HepG2 (cell line): ENCODE measurements at regions not wholly inside any gene's neighbourhood (a gene's known extent, or its start where the extent isn't known, plus 50 kb on each side); places are given as distances from the start of the nearest gene placed in this dataset.
A peak's percentile ranks its signal among the peaks of the same experiment; 100 is the strongest.

Source experiments
- AKAP8 ChIP-seq: sonication (generic); formaldehyde crosslinking; IDR thresholded peaks from 2 replicates; pipeline ENCODE4 v1.5.1; 2020; ENCODE audit warnings: mild to moderate bottlenecking, missing genetic modification reagents
- KLF16 ChIP-seq, 2 experiments: sonication (generic) in 1 of 2; formaldehyde crosslinking in 1 of 2; IDR thresholded peaks; 2 replicates each; pipeline versions ENCODE4 v1.6.1 to v1.8.0; 2016 to 2023; ENCODE audit warnings: missing genetic modification reagents in 2 of 2, missing compliant biosample characterization in 1 of 2
- KLF6 ChIP-seq: IDR thresholded peaks from 2 replicates; pipeline ENCODE4 v1.8.0; 2016; ENCODE audit warnings: missing biosample characterization, missing genetic modification reagents
- MAFK ChIP-seq, 2 experiments: IDR thresholded peaks in 1 of 2; conservative IDR thresholded peaks in 1 of 2; 2 replicates each; pipeline ENCODE4 v1.6.1; 2011; ENCODE audit warnings: improper control_type of control experiment in 2 of 2, low read length in 2 of 2
- PAX8 ChIP-seq: sonication (generic); formaldehyde crosslinking; IDR thresholded peaks from 2 replicates; pipeline ENCODE4 v1.8.0; 2022; ENCODE audit warnings: mild to moderate bottlenecking, missing genetic modification reagents, borderline replicate concordance
- PHF5A ChIP-seq: IDR thresholded peaks from one replicate; pipeline ENCODE4 v1.6.1; 2018; ENCODE audit warnings: low read depth, missing genetic modification reagents; ENCODE audit not compliant: unreplicated experiment
- SMAD1 ChIP-seq: sonication (generic); formaldehyde crosslinking; IDR thresholded peaks from 2 replicates; pipeline ENCODE4 v1.4.0; 2020; ENCODE audit warnings: missing genetic modification reagents, low read depth, mild to moderate bottlenecking, borderline replicate concordance
- SMAD3 ChIP-seq: sonication (generic); formaldehyde crosslinking; IDR thresholded peaks from 2 replicates; pipeline ENCODE4 v1.4.0; 2020; ENCODE audit warnings: missing genetic modification reagents
- SOX13 ChIP-seq, 3 experiments: fragments of 450-650 bp in 1 of 3; sonication (generic) in 1 of 3; formaldehyde crosslinking in 1 of 3; IDR thresholded peaks in 2 of 3; conservative IDR thresholded peaks in 1 of 3; 2 replicates each; pipeline versions ENCODE4 v1.5.0 to v1.6.1; 2016 to 2020; ENCODE audit warnings: antibody characterized with exemption in 1 of 3, mild to moderate bottlenecking in 1 of 3, missing compliant biosample characterization in 1 of 3, missing genetic modification reagents in 1 of 3, moderate library complexity in 1 of 3
- STAG1 ChIP-seq: sonication (generic); formaldehyde crosslinking; IDR thresholded peaks from 2 replicates; pipeline ENCODE4 v1.4.0; 2020; ENCODE audit warnings: missing genetic modification reagents
- XBP1 ChIP-seq: sonication (generic); formaldehyde crosslinking; IDR thresholded peaks from 2 replicates; pipeline ENCODE4 v1.5.0; 2020; ENCODE audit warnings: missing genetic modification reagents
- ZFP41 ChIP-seq: sonication (generic); formaldehyde crosslinking; IDR thresholded peaks from 2 replicates; pipeline ENCODE4 v1.4.0; 2020; ENCODE audit warnings: mild to moderate bottlenecking, missing genetic modification reagents, borderline replicate concordance
- ZNF10 ChIP-seq: sonication (generic); formaldehyde crosslinking; IDR thresholded peaks from 2 replicates; pipeline ENCODE4 v1.4.0; 2020; ENCODE audit warnings: mild to moderate bottlenecking, low read depth, missing genetic modification reagents, borderline replicate concordance
- ZNF232 ChIP-seq: sonication (generic); formaldehyde crosslinking; IDR thresholded peaks from 2 replicates; pipeline ENCODE4 v1.4.0; 2020; ENCODE audit warnings: missing genetic modification reagents, borderline replicate concordance
- ZNF772 ChIP-seq: sonication (generic); formaldehyde crosslinking; IDR thresholded peaks from 2 replicates; pipeline ENCODE4 v1.5.0; 2020; ENCODE audit warnings: mild to moderate bottlenecking, missing genetic modification reagents
- ZNF878 ChIP-seq: sonication (generic); formaldehyde crosslinking; IDR thresholded peaks from 2 replicates; pipeline ENCODE4 v1.8.1; 2023; ENCODE audit warnings: mild to moderate bottlenecking, missing genetic modification reagents, moderate library complexity
- TF ChIP-seq, protein P1 (sequence below): sonication (generic); formaldehyde crosslinking; IDR thresholded peaks from 2 replicates; pipeline ENCODE4 v1.4.0; 2020; ENCODE audit warnings: mild to moderate bottlenecking, missing genetic modification reagents, borderline replicate concordance
- TF ChIP-seq, protein P2 (sequence below): sonication (generic); formaldehyde crosslinking; IDR thresholded peaks from 2 replicates; pipeline ENCODE4 v1.4.0; 2020; ENCODE audit warnings: mild to moderate bottlenecking, missing genetic modification reagents
- TF ChIP-seq, protein P3 (sequence below): sonication (generic); formaldehyde crosslinking; IDR thresholded peaks from 2 replicates; pipeline ENCODE4 v1.8.1; 2023; ENCODE audit warnings: mild to moderate bottlenecking, missing genetic modification reagents
- TF ChIP-seq, protein P4 (sequence below): sonication (generic); formaldehyde crosslinking; conservative IDR thresholded peaks from 2 replicates; pipeline ENCODE4 v1.4.0; 2020; ENCODE audit warnings: missing genetic modification reagents

DNA sequence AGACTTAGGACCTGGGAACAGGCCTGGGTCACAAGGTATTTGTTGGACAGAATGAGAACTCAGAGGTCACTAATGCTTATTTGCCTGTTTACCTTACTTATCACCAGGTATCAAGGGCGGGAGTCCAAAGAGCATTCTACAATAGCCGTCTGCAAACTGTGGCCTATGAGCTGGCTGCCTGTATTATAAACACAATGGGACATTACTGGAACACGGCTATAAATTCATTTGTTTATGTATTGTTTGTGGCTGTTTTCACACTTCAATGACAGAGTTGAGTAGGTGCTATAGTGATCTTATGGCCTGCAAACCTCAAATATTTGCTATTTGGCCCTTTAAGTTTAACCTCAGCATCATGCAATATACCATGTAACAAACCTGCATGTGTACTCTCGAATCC lies 76.6 kb upstream of the ASTN2 start (continued):
- TF ChIP-seq, protein P1, sequence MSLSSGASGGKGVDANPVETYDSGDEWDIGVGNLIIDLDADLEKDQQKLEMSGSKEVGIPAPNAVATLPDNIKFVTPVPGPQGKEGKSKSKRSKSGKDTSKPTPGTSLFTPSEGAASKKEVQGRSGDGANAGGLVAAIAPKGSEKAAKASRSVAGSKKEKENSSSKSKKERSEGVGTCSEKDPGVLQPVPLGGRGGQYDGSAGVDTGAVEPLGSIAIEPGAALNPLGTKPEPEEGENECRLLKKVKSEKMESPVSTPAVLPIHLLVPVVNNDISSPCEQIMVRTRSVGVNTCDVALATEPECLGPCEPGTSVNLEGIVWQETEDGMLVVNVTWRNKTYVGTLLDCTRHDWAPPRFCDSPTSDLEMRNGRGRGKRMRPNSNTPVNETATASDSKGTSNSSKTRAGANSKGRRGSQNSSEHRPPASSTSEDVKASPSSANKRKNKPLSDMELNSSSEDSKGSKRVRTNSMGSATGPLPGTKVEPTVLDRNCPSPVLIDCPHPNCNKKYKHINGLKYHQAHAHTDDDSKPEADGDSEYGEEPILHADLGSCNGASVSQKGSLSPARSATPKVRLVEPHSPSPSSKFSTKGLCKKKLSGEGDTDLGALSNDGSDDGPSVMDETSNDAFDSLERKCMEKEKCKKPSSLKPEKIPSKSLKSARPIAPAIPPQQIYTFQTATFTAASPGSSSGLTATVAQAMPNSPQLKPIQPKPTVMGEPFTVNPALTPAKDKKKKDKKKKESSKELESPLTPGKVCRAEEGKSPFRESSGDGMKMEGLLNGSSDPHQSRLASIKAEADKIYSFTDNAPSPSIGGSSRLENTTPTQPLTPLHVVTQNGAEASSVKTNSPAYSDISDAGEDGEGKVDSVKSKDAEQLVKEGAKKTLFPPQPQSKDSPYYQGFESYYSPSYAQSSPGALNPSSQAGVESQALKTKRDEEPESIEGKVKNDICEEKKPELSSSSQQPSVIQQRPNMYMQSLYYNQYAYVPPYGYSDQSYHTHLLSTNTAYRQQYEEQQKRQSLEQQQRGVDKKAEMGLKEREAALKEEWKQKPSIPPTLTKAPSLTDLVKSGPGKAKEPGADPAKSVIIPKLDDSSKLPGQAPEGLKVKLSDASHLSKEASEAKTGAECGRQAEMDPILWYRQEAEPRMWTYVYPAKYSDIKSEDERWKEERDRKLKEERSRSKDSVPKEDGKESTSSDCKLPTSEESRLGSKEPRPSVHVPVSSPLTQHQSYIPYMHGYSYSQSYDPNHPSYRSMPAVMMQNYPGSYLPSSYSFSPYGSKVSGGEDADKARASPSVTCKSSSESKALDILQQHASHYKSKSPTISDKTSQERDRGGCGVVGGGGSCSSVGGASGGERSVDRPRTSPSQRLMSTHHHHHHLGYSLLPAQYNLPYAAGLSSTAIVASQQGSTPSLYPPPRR (CRISPR knock-in tag) = peak; percentile 89
- TF ChIP-seq, protein P2, sequence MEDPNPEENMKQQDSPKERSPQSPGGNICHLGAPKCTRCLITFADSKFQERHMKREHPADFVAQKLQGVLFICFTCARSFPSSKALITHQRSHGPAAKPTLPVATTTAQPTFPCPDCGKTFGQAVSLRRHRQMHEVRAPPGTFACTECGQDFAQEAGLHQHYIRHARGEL (CRISPR knock-in tag) = no peak
- TF ChIP-seq MAFK (conservative IDR thresholded peaks at IDR 0.05 in 1 of 2, IDR thresholded peaks at IDR 0.05 in 1 of 2; ENCODE audit: low read length in 2 of 2) (no peak), ZNF878 (CRISPR knock-in tag) (no peak), SMAD1 (no peak), SOX13 (IDR thresholded peaks at IDR 0.05) (peak; percentile 93), SOX13 (CRISPR knock-in tag; conservative IDR thresholded peaks at IDR 0.05 in 1 of 2, IDR thresholded peaks at IDR 0.05 in 1 of 2) (peak in 1 of 2 experiments; percentile 99; a peak in 2 of 4 replicates), ZNF232 (CRISPR knock-in tag) (no peak), XBP1 (no peak), KLF16 (CRISPR knock-in tag; IDR thresholded peaks at IDR 0.05) (peak in 1 of 2 experiments; percentile 42; a peak in 1 of 4 replicates), ZNF10 (CRISPR knock-in tag) (no peak), KLF6 (CRISPR knock-in tag) (peak; percentile 54; the same call in 1 of the 2 replicates), SMAD3 (CRISPR knock-in tag) (peak; percentile 71; the same call in 1 of the 2 replicates), STAG1 (no peak), PAX8 (no peak), AKAP8 (CRISPR knock-in tag) (no peak), PHF5A (CRISPR knock-in tag) (no peak), ZFP41 (CRISPR knock-in tag) (no peak), ZNF772 (CRISPR knock-in tag) (no peak)
- TF ChIP-seq, protein P3, sequence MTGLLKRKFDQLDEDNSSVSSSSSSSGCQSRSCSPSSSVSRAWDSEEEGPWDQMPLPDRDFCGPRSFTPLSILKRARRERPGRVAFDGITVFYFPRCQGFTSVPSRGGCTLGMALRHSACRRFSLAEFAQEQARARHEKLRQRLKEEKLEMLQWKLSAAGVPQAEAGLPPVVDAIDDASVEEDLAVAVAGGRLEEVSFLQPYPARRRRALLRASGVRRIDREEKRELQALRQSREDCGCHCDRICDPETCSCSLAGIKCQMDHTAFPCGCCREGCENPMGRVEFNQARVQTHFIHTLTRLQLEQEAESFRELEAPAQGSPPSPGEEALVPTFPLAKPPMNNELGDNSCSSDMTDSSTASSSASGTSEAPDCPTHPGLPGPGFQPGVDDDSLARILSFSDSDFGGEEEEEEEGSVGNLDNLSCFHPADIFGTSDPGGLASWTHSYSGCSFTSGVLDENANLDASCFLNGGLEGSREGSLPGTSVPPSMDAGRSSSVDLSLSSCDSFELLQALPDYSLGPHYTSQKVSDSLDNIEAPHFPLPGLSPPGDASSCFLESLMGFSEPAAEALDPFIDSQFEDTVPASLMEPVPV (CRISPR knock-in tag) = no peak
- TF ChIP-seq, protein P4, sequence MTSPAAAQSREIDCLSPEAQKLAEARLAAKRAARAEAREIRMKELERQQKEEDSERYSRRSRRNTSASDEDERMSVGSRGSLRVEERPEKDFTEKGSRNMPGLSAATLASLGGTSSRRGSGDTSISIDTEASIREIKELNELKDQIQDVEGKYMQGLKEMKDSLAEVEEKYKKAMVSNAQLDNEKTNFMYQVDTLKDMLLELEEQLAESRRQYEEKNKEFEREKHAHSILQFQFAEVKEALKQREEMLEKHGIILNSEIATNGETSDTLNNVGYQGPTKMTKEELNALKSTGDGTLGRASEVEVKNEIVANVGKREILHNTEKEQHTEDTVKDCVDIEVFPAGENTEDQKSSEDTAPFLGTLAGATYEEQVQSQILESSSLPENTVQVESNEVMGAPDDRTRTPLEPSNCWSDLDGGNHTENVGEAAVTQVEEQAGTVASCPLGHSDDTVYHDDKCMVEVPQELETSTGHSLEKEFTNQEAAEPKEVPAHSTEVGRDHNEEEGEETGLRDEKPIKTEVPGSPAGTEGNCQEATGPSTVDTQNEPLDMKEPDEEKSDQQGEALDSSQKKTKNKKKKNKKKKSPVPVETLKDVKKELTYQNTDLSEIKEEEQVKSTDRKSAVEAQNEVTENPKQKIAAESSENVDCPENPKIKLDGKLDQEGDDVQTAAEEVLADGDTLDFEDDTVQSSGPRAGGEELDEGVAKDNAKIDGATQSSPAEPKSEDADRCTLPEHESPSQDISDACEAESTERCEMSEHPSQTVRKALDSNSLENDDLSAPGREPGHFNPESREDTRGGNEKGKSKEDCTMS (CRISPR knock-in tag) = no peak
